K562 (cell line): ENCODE measurements at regions not wholly inside any gene's neighbourhood (a gene's known extent, or its start where the extent isn't known, plus 50 kb on each side); places are given as distances from the start of the nearest gene placed in this dataset.

Source experiments
- ATAC-seq: fragments of 200-7000 bp; cut with Tn5 transposase; 3 replicates; pipeline ENCODE4 v1.9.1; 2020; ENCODE audit warnings: moderate library complexity
- BruUV-seq: library from RNA; stranded (reverse); fragments of 400-500 nt; replicated peaks from 2 replicates; lab custom pipeline; 2021; lab: Mats Ljungman, UMichigan
- CTCF ChIA-PET: fragments of 300-600 bp; formaldehyde crosslinking; extraction: SDS; loops from one replicate; lab custom pipeline; 2021; ENCODE audit warnings: low intra/inter-chr PET ratio; lab: Yijun Ruan, JAX
- POLR2A ChIA-PET: fragments of 300-600, 350-650 bp; sonication (Branson Sonifier 250); formaldehyde crosslinking; extraction: SDS; loops from one replicate; lab custom pipeline; 2021; ENCODE audit warnings: antibody characterized with exemption, inconsistent platforms; lab: Yijun Ruan, JAX
- DNase-seq, 4 experiments: peaks; one replicate each; pipeline versions ENCODE4 v3.0.0 to v3.0.0-alpha.2; 2011 to 2018; ENCODE audit warnings: low spot score in 3 of 4, mixed read lengths in 3 of 4; ENCODE audit errors: extremely low read depth in 1 of 4
- FAIRE-seq: peaks from 2 replicates; lab custom pipeline; 2011; peaks lifted over from hg19 to GRCh38; lab: Jason Lieb, UNC
- H2AFZ ChIP-seq: 2 replicates; pipeline ENCODE4 v1.6.0; 2011; ENCODE audit warnings: low read depth, low read length, control low read depth, inconsistent platforms
- H3K27ac ChIP-seq: fragments of 200-600 bp; 3 replicates; pipeline ENCODE4 v1.8.0; 2011; ENCODE audit warnings: low read depth, mild to moderate bottlenecking, control low read depth, inconsistent platforms, low read length, moderate library complexity, mixed read lengths; ENCODE audit errors: extremely low read depth
- H3K27me3 ChIP-seq, 2 experiments: fragments of 300-600 bp in 1 of 2; 2 replicates in 1 of 2; 3 replicates in 1 of 2; pipeline versions ENCODE4 v1.6.0 to v1.8.0; 2011; ENCODE audit warnings: inconsistent platforms in 2 of 2, low read length in 2 of 2, mild to moderate bottlenecking in 1 of 2, mixed read lengths in 1 of 2, moderate library complexity in 1 of 2; ENCODE audit not compliant: control insufficient read depth in 2 of 2, insufficient read depth in 2 of 2
- H3K36me3 ChIP-seq: fragments of 300-600 bp; 3 replicates; pipeline ENCODE4 v1.8.0; 2011; ENCODE audit warnings: mild to moderate bottlenecking, low read length, inconsistent platforms; ENCODE audit not compliant: control insufficient read depth, insufficient read depth
- H3K4me1 ChIP-seq, 2 experiments: fragments of 200-600 bp in 1 of 2; replicated peaks in 1 of 2; 2 replicates in 1 of 2; 3 replicates in 1 of 2; pipeline versions ENCODE4 v1.5.1 to v1.8.0; 2011; ENCODE audit warnings: inconsistent platforms in 2 of 2, low read length in 2 of 2, mild to moderate bottlenecking in 1 of 2, mixed read lengths in 1 of 2, moderate library complexity in 1 of 2; ENCODE audit not compliant: control insufficient read depth in 2 of 2, insufficient read depth in 2 of 2
- H3K4me2 ChIP-seq: 2 replicates; pipeline ENCODE4 v1.6.1; 2011; ENCODE audit warnings: low read length, control low read depth, inconsistent platforms, mixed read lengths; ENCODE audit not compliant: insufficient read depth
- H3K4me3 ChIP-seq: fragments of 200-600 bp; sonication (generic), shearing (Covaris generic); 2 replicates; pipeline ENCODE4 v1.5.1; 2016; ENCODE audit warnings: control low read depth, inconsistent platforms
- H3K79me2 ChIP-seq: fragments of 200-600 bp; 3 replicates; pipeline ENCODE4 v1.8.0; 2011; ENCODE audit warnings: low read length, inconsistent platforms; ENCODE audit not compliant: control insufficient read depth, insufficient read depth
- H3K9ac ChIP-seq, 2 experiments: 2 replicates each; pipeline versions ENCODE4 v1.6.0 to v1.6.1; 2011; ENCODE audit warnings: low read depth in 2 of 2, low read length in 2 of 2, control low read depth in 1 of 2, inconsistent platforms in 1 of 2, mild to moderate bottlenecking in 1 of 2, mixed read lengths in 1 of 2; ENCODE audit not compliant: insufficient read depth in 1 of 2
- H3K9me1 ChIP-seq: one replicate; pipeline ENCODE4 v1.6.0; 2011; ENCODE audit warnings: inconsistent platforms, mild to moderate bottlenecking, low read length, moderate library complexity; ENCODE audit not compliant: control insufficient read depth, insufficient read depth
- H3K9me3 ChIP-seq: replicated peaks from 2 replicates; pipeline ENCODE4 v1.5.1; 2011; ENCODE audit warnings: low read depth, low read length, inconsistent platforms; ENCODE audit not compliant: control insufficient read depth, insufficient read depth
- H4K20me1 ChIP-seq: replicated peaks from 2 replicates; pipeline ENCODE4 v1.6.1; 2011; ENCODE audit warnings: low read length, inconsistent platforms, mixed read lengths; ENCODE audit not compliant: control insufficient read depth, insufficient read depth
- KLF10 ChIP-seq: fragments of 250-450 bp; sonication (Bioruptor Pico); IDR thresholded peaks from 2 replicates; pipeline ENCODE4 v1.6.1; 2021; ENCODE audit warnings: matching md5 sums
- LEF1 ChIP-seq: fragments of 450-650 bp; IDR thresholded peaks from 2 replicates; pipeline ENCODE4 v1.6.1; 2016; ENCODE audit warnings: mild to moderate bottlenecking
- NR1H2 ChIP-seq: sonication (generic); formaldehyde crosslinking; IDR thresholded peaks from 2 replicates; pipeline ENCODE4 v1.4.0; 2020; ENCODE audit warnings: mild to moderate bottlenecking, missing genetic modification reagents
- POLR2H ChIP-seq: IDR thresholded peaks from 2 replicates; pipeline ENCODE4 v1.6.1; 2016; ENCODE audit warnings: missing genetic modification characterization, low read depth, mild to moderate bottlenecking, control low read depth, missing compliant biosample characterization, moderate library complexity
- POLR3A ChIP-seq: IDR thresholded peaks from 2 replicates; pipeline ENCODE4 v1.6.1; 2011; ENCODE audit warnings: borderline replicate concordance, mild to moderate bottlenecking, moderate library complexity; ENCODE audit not compliant: insufficient read length, insufficient read depth; ENCODE audit errors: extremely low read depth
- TOE1 ChIP-seq, 2 experiments: fragments of 450-650 bp in 1 of 2; sonication (generic) in 1 of 2; formaldehyde crosslinking in 1 of 2; IDR thresholded peaks; 2 replicates each; pipeline versions ENCODE4 v1.7.1 to v1.8.0; 2016 to 2022; ENCODE audit warnings: borderline replicate concordance in 2 of 2, mild to moderate bottlenecking in 2 of 2, antibody characterized with exemption in 1 of 2, inconsistent platforms in 1 of 2, low read depth in 1 of 2, missing genetic modification reagents in 1 of 2, moderate library complexity in 1 of 2
- U2AF1 ChIP-seq: fragments of 200-400 bp; formaldehyde crosslinking; optimal IDR thresholded peaks from 2 replicates; pipeline ENCODE3; 2017; ENCODE audit warnings: mild to moderate bottlenecking, low read depth, low read length, moderate library complexity
- ZBTB1 ChIP-seq: sonication (generic); formaldehyde crosslinking; IDR thresholded peaks from 2 replicates; pipeline ENCODE4 v1.8.1; 2023; ENCODE audit warnings: missing genetic modification reagents, low read depth, mild to moderate bottlenecking, borderline replicate concordance
- ZNF217 ChIP-seq: sonication (generic); formaldehyde crosslinking; IDR thresholded peaks from 2 replicates; pipeline ENCODE4 v1.8.0; 2022; ENCODE audit warnings: mild to moderate bottlenecking, missing genetic modification reagents
- ZNF347 ChIP-seq: fragments of 450-650 bp; formaldehyde crosslinking; IDR thresholded peaks from 2 replicates; pipeline ENCODE4 v1.4.0; 2020; ENCODE audit warnings: low read depth, mild to moderate bottlenecking, moderate library complexity
- WGBS: fragments of 100-300 bp; shearing (Covaris generic); methylation state at CpG from one replicate; pipeline ENCODE4 v1.1.6; 2016; ENCODE audit warnings: low coverage, mixed read lengths; ENCODE audit not compliant: insufficient coverage; ENCODE audit errors: missing lambda C conversion rate; 5-methylcytosine and 5-hydroxymethylcytosine counted together
- in situ Hi-C: fragments of 300-500 bp; cut with MboI; formaldehyde crosslinking; loops from 4 replicates; pipeline ENCODE4 v1.15.0; 2018; ENCODE audit warnings: inconsistent platforms, mixed read lengths
- intact Hi-C: fragments of 100-400 bp; cut with micrococcal nuclease; formaldehyde crosslinking; loops from 2 replicates; pipeline ENCODE4 v1.14.2; 2022
- TF ChIP-seq, protein P1 (sequence below): fragments of 450-650 bp; IDR thresholded peaks from 2 replicates; pipeline ENCODE4 v1.6.1; 2018; ENCODE audit not compliant: partially characterized antibody
- TF ChIP-seq, protein P2 (sequence below): fragments of 250-450 bp; sonication (Bioruptor Pico); IDR thresholded peaks from 2 replicates; pipeline ENCODE4 v1.5.0; 2021

DNA sequence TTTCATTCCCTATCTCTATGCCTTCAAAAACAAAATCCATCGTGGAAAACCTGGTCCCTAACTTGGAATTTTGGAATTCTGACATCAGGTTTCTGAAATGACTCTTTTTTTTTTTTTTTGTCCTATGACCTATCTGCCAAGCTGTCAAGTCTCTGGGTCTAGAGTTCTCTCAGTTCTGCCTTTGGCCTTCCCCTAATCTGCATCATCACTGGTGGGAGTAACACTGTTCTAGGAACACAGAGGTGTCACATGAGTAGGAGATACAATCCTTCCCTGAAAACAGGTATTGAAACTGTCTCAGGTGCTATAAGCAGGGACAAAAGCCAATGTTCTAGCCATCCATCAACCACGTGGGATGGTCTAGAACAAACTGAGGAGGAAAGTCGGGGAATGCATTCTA, 142.0 kb upstream of the ATP1B1 start (continued):
- no peak for TF ChIP-seq LEF1
- no peak for TF ChIP-seq POLR2H (tag)
- TF ChIP-seq NR1H2 = no peak
- TF ChIP-seq ZNF217 (CRISPR knock-in tag) = no peak
- no peak for TF ChIP-seq ZNF347 (CRISPR knock-in tag)

DNA sequence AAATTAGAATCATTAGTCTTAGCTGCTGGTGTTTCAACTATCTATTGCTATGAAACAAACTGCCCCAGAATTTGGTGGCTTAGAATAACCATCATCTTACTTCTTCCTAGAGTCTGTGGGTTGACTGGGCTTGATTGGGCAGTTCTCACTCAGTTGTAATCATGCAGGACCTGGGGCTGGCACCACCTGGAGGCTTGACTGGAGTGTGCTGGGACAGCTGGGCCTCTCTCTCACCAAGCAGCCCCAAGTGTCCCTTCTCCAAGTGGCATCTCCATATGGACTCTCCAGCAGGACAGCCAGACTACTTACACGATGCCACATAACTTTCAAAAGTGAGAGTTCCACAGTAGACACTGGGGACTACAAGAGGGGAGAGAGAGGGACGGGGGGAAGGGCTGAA, 140.3 kb upstream of the ATP1B1 start:
- DNase-seq (no peak), FAIRE-seq (no peak), ATAC-seq (no peak)
- CTCF ChIA-PET = no interaction called here
- WGBS = 0% methylated on average over 2 of the region's 2 CpGs
- H3K9ac ChIP-seq = no peak overlapping the region
- BruUV-seq = no TSS peak
- in situ Hi-C loops = no loop called here
- H3K9me3 ChIP-seq = no peaks in the 10 kb centered on the region
- no peak overlapping the region for H3K27ac ChIP-seq
- no peaks in the 10 kb centered on the region for H3K4me1 ChIP-seq
- H3K79me2 ChIP-seq = no peaks in the 10 kb centered on the region
- H4K20me1 ChIP-seq = no peaks in the 10 kb centered on the region
- H3K4me3 ChIP-seq = no peak overlapping the region
- no peaks in the 10 kb centered on the region for H3K9me1 ChIP-seq
- H2AFZ ChIP-seq = no peak overlapping the region
- peaks cover 0 to 4% of the 10 kb centered on the region in 2 experiments; a peak in 2 of 5 replicates for H3K27me3 ChIP-seq
- intact Hi-C loops = no loop called here
- TF ChIP-seq ZBTB1 (CRISPR knock-in tag) (no peak), KLF10 (CRISPR knock-in tag) (no peak), TOE1 (IDR thresholded peaks at IDR 0.05; ENCODE audit: borderline replicate concordance) (no peak), TOE1 (CRISPR knock-in tag; IDR thresholded peaks at IDR 0.05; ENCODE audit: borderline replicate concordance, low read depth) (no peak), POLR3A (no peak), U2AF1 (no peak)
- TF ChIP-seq, protein P1, sequence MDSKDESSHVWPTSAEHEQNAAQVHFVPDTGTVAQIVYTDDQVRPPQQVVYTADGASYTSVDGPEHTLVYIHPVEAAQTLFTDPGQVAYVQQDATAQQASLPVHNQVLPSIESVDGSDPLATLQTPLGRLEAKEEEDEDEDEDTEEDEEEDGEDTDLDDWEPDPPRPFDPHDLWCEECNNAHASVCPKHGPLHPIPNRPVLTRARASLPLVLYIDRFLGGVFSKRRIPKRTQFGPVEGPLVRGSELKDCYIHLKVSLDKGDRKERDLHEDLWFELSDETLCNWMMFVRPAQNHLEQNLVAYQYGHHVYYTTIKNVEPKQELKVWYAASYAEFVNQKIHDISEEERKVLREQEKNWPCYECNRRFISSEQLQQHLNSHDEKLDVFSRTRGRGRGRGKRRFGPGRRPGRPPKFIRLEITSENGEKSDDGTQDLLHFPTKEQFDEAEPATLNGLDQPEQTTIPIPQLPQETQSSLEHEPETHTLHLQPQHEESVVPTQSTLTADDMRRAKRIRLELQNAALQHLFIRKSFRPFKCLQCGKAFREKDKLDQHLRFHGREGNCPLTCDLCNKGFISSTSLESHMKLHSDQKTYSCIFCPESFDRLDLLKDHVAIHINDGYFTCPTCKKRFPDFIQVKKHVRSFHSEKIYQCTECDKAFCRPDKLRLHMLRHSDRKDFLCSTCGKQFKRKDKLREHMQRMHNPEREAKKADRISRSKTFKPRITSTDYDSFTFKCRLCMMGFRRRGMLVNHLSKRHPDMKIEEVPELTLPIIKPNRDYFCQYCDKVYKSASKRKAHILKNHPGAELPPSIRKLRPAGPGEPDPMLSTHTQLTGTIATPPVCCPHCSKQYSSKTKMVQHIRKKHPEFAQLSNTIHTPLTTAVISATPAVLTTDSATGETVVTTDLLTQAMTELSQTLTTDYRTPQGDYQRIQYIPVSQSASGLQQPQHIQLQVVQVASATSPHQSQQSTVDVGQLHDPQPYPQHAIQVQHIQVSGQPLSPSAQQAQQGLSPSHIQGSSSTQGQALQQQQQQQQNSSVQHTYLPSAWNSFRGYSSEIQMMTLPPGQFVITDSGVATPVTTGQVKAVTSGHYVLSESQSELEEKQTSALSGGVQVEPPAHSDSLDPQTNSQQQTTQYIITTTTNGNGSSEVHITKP = no peak
- TF ChIP-seq, protein P2, sequence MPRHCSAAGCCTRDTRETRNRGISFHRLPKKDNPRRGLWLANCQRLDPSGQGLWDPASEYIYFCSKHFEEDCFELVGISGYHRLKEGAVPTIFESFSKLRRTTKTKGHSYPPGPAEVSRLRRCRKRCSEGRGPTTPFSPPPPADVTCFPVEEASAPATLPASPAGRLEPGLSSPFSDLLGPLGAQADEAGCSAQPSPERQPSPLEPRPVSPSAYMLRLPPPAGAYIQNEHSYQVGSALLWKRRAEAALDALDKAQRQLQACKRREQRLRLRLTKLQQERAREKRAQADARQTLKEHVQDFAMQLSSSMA (CRISPR knock-in tag) = no peak
- TF ChIP-seq, all 486 proteins: peak for 0
- no peaks in the 10 kb centered on the region for H3K36me3 ChIP-seq
- POLR2A ChIA-PET = no interaction called here
- no peak overlapping the region for H3K4me2 ChIP-seq
